Osteocyte (in vitro differentiated cells): ENCODE measurements at regions not wholly inside any gene's neighbourhood (a gene's known extent, or its start where the extent isn't known, plus 50 kb on each side); places are given as distances from the start of the nearest gene placed in this dataset.

Source experiments
- DNase-seq: peaks from one replicate; pipeline ENCODE4 v3.0.0; 2021; ENCODE audit warnings: mixed read lengths; ENCODE audit not compliant: unreplicated experiment; ENCODE audit errors: extremely low spot score
- H3K27ac Mint-ChIP-seq: one replicate; pipeline ENCODE4 v1.8.0; 2021; ENCODE audit warnings: mild to moderate bottlenecking, mixed read lengths; ENCODE audit not compliant: unreplicated experiment
- H3K27me3 Mint-ChIP-seq: one replicate; pipeline ENCODE4 v1.8.0; 2021; ENCODE audit warnings: mixed read lengths; ENCODE audit not compliant: unreplicated experiment
- H3K36me3 Mint-ChIP-seq: one replicate; pipeline ENCODE4 v1.8.0; 2021; ENCODE audit warnings: mixed read lengths; ENCODE audit not compliant: unreplicated experiment
- H3K4me1 Mint-ChIP-seq: one replicate; pipeline ENCODE4 v1.8.0; 2021; ENCODE audit warnings: mixed read lengths; ENCODE audit not compliant: unreplicated experiment
- H3K4me3 Mint-ChIP-seq: one replicate; pipeline ENCODE4 v1.8.0; 2021; ENCODE audit warnings: mild to moderate bottlenecking, moderate library complexity, mixed read lengths; ENCODE audit not compliant: unreplicated experiment
- H3K9me3 Mint-ChIP-seq: one replicate; pipeline ENCODE4 v1.8.0; 2021; ENCODE audit warnings: mixed read lengths; ENCODE audit not compliant: unreplicated experiment
- TF ChIP-seq, protein P1 (sequence below): fragments of 200-600 bp; sonication (generic); IDR thresholded peaks from 2 replicates; pipeline ENCODE4 v1.5.0; 2021; ENCODE audit warnings: antibody characterized with exemption, mild to moderate bottlenecking, moderate library complexity

GRCh38 chr2:120659275-120659977, 76.2 kb upstream of the GLI2 start:
- H3K27me3 Mint-ChIP-seq, result peaks cover 39% of the 10 kb centered on the region
- peaks cover 4% of the 10 kb centered on the region for H3K9me3 Mint-ChIP-seq
- no peaks in the 10 kb centered on the region for H3K36me3 Mint-ChIP-seq
- H3K4me1 Mint-ChIP-seq, result no peaks in the 10 kb centered on the region
- TF ChIP-seq, protein P1, sequence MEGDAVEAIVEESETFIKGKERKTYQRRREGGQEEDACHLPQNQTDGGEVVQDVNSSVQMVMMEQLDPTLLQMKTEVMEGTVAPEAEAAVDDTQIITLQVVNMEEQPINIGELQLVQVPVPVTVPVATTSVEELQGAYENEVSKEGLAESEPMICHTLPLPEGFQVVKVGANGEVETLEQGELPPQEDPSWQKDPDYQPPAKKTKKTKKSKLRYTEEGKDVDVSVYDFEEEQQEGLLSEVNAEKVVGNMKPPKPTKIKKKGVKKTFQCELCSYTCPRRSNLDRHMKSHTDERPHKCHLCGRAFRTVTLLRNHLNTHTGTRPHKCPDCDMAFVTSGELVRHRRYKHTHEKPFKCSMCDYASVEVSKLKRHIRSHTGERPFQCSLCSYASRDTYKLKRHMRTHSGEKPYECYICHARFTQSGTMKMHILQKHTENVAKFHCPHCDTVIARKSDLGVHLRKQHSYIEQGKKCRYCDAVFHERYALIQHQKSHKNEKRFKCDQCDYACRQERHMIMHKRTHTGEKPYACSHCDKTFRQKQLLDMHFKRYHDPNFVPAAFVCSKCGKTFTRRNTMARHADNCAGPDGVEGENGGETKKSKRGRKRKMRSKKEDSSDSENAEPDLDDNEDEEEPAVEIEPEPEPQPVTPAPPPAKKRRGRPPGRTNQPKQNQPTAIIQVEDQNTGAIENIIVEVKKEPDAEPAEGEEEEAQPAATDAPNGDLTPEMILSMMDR, result no peak
- H3K4me3 Mint-ChIP-seq, result no peak overlapping the region
- DNase-seq, result peak; percentile 62
- H3K27ac Mint-ChIP-seq, result no peak overlapping the region

DNA sequence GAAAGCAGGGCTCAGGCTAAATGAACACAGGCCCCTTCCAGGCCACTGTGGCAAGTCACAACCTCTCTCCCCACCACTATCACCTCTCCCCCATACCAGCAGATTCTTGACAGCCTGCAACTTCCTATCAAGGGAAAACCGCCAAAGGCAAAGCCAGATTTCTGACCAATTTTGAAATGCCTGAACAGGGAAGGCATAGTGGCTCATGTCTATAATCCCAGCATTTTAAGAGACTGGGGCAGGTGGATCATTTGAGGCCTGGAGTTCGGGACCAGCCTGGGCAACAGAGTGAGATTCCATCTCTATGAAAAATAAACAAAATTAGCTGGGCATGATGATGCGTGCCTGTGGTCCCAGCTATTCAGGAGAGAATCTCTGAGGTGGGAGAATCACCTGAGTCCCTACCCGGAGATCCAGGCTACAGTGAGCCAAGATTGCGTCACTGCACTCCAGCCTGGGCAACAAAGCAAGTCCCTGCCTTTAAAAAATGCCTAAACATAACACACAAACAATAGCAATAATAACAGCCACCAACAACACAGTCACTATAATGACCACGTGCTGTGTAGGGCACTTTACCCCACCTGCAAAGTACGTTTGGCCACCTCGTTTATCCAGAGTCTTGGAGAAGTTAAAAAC, 75.5 kb upstream of the GLI2 start:
- H3K27ac Mint-ChIP-seq, result no peak overlapping the region
- no peaks in the 10 kb centered on the region for H3K36me3 Mint-ChIP-seq
- H3K27me3 Mint-ChIP-seq, result peaks cover 39% of the 10 kb centered on the region

GRCh38 chr2:120660771-120661459, 74.8 kb upstream of the GLI2 start:
- H3K9me3 Mint-ChIP-seq, result peaks cover 14% of the 10 kb centered on the region
- TF ChIP-seq, protein P1, result no peak
- H3K4me1 Mint-ChIP-seq, result no peaks in the 10 kb centered on the region
- H3K36me3 Mint-ChIP-seq, result peaks cover 4% of the 10 kb centered on the region
- peaks cover 42% of the 10 kb centered on the region for H3K27me3 Mint-ChIP-seq
- no peak overlapping the region for H3K27ac Mint-ChIP-seq
- peak; percentile 81 for DNase-seq
- H3K4me3 Mint-ChIP-seq, result no peak overlapping the region

More for the DNA sequence above, 75.5 kb upstream of the GLI2 start:
- peaks cover 7% of the 10 kb centered on the region for H3K9me3 Mint-ChIP-seq
- no peak for DNase-seq
- H3K4me1 Mint-ChIP-seq, result no peaks in the 10 kb centered on the region
- TF ChIP-seq, protein P1, result no peak
- H3K4me3 Mint-ChIP-seq, result no peak overlapping the region

DNA sequence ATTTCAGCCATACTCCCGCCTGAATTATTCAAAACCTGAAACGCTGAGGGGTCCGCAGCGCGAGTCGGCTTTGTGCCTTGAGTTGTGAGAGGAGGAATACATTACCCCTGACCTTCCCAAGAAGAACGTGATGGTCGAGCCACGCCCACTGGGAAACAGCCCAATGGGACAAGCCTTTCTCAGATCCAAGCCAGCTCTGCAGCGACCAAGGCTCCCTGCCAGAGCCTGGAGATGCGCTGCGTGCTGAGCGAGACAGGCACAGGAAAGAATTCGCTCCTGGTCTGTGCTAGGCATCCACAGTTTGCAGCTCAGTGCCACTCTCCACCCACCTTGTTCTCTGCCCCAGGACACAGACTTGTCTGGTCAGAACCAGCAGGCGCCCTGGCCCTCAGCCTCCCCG, 74.1 kb upstream of the GLI2 start:
- Mint-ChIP-seq H3K27me3 (peaks cover 46% of the 10 kb centered on the region), H3K4me1 (no peaks in the 10 kb centered on the region), H3K27ac (no peak overlapping the region), H3K9me3 (peaks cover 20% of the 10 kb centered on the region), H3K4me3 (no peak overlapping the region), H3K36me3 (peaks cover 6% of the 10 kb centered on the region)
- DNase-seq, result peak; percentile 76
- TF ChIP-seq, protein P1, result no peak

- Mint-ChIP-seq H3K36me3 (peaks cover 7% of the 10 kb centered on the region), H3K4me1 (no peaks in the 10 kb centered on the region)
Observed at GRCh38 chr2:120662046-120662445, 73.6 kb upstream of the GLI2 start.

More at GRCh38 chr2:120662046-120662445, 73.6 kb upstream of the GLI2 start:
- peaks cover 24% of the 10 kb centered on the region for H3K9me3 Mint-ChIP-seq
- no peak overlapping the region for H3K27ac Mint-ChIP-seq
- TF ChIP-seq, protein P1, result no peak
- no peak for DNase-seq
- H3K4me3 Mint-ChIP-seq, result no peak overlapping the region
- peaks cover 45% of the 10 kb centered on the region for H3K27me3 Mint-ChIP-seq
